Small intestine (tissue), 7 donors: ENCODE measurements at regions not wholly inside any gene's neighbourhood (a gene's known extent, or its start where the extent isn't known, plus 50 kb on each side); places are given as distances from the start of the nearest gene placed in this dataset.
A peak's percentile ranks its signal among the peaks of the same experiment; 100 is the strongest.

Experiments used
- DNase-seq, 2 donors: peaks; one replicate each; pipeline versions ENCODE4 v3.0.0 to v3.0.0-alpha.2; 2013
- FAIRE-seq: peaks from 2 replicates; lab custom pipeline; 2012; peaks lifted over from hg19 to GRCh38; lab: Jason Lieb, UNC
- H3K27ac ChIP-seq, 3 donors: one replicate each; pipeline ENCODE4 v1.5.1; 2013; ENCODE audit warnings: low read length in 2 of 3, mild to moderate bottlenecking in 2 of 3, control low read depth in 1 of 3, inconsistent platforms in 1 of 3, low read depth in 1 of 3, moderate library complexity in 1 of 3
- H3K27me3 ChIP-seq, 3 donors: one replicate each; pipeline ENCODE4 v1.6.1; 2013; ENCODE audit warnings: low read length in 3 of 3, inconsistent platforms in 1 of 3; ENCODE audit not compliant: control insufficient read depth in 3 of 3, insufficient read depth in 3 of 3
- H3K36me3 ChIP-seq, 3 donors: one replicate each; pipeline ENCODE4 v1.6.1; 2013; ENCODE audit warnings: low read length in 3 of 3, inconsistent platforms in 1 of 3, low read depth in 1 of 3, mild to moderate bottlenecking in 1 of 3, moderate library complexity in 1 of 3; ENCODE audit not compliant: control insufficient read depth in 3 of 3, insufficient read depth in 2 of 3
- H3K4me1 ChIP-seq, 3 donors: one replicate each; pipeline ENCODE4 v1.6.1; 2013; ENCODE audit warnings: low read length in 2 of 3, inconsistent platforms in 1 of 3, low read depth in 1 of 3, mild to moderate bottlenecking in 1 of 3, moderate library complexity in 1 of 3; ENCODE audit not compliant: control insufficient read depth in 3 of 3, insufficient read depth in 2 of 3
- H3K4me3 ChIP-seq, 3 donors: one replicate each; pipeline ENCODE4 v1.5.1; 2013; ENCODE audit warnings: low read length in 3 of 3, control low read depth in 1 of 3, inconsistent platforms in 1 of 3, low read depth in 1 of 3, mild to moderate bottlenecking in 1 of 3, moderate library complexity in 1 of 3
- H3K9me3 ChIP-seq, 2 donors: one replicate each; pipeline ENCODE4 v1.6.1; 2013; ENCODE audit warnings: low read depth in 1 of 2, low read length in 1 of 2; ENCODE audit not compliant: control insufficient read depth in 2 of 2, insufficient read depth in 1 of 2
- WGBS, 3 donors: extraction: QIAGEN DNeasy Blood & Tissue Kit; methylation state at CpG; one replicate each; pipeline ENCODE4 v1.1.7; 2013; 5-methylcytosine and 5-hydroxymethylcytosine counted together
- donor health status: healthy with polysubstance abuse.
- donor health status: control.
- donor health status: control.
- donor health status: Bipolar disorder and iron deficiency.
- donor health status: healthy.

DNA sequence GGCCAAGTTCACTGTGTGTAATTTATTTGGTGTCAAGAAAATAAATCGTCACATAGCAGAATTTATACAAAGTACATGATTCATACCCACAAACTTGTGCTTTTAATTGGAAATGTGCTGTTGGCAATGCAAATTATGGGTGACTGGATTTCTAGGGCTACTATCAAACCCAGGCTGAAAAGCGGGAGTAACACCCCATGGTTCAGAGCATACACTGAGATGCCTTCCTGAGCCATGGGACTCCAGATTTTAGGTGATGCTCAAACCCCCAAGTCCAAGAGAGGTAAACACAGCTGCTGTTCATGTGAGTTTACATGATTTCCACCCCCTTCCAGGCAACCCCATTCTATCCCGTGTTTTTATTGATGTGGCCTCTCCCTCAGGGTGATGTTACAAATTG is 565.9 kb upstream of the ID2 start:
- peaks cover 4 to 54% (median 4%) of the 10 kb centered on the region in 3 donors for H3K4me1 ChIP-seq
- peaks cover 0 to 6% of the 10 kb centered on the region in 2 donors for H3K9me3 ChIP-seq
- H3K4me3 ChIP-seq, result no peak overlapping the region
- DNase-seq (no peak), FAIRE-seq (no peak)
- WGBS, 3 donors, result 76 to 88% (median 80%) methylated on average over 3 of the region's 3 CpGs
- no peaks in the 10 kb centered on the region for H3K36me3 ChIP-seq
- no peaks in the 10 kb centered on the region for H3K27me3 ChIP-seq
- H3K27ac ChIP-seq, result no peak overlapping the region

DNA sequence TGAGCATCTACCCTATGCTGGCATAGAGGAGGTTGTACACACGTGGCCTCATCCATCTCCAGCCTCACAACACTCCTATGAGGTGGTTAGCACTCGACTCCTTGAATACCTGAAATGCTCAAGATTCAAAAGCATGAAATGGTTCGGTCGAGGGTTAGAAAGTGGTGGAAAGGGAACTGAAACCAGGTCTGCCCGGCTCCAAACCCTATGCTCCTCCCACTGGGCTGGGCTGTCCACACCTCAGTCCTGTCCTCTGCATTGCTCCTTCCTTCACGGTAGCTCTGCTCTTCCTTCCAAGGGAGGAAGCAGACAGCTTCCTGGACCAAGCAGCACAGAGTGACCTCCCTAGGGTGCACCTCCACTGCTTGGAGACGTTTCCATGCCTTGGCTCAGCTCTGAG is 565.2 kb upstream of the ID2 start:
- peaks cover 4 to 59% (median 4%) of the 10 kb centered on the region in 3 donors for H3K4me1 ChIP-seq
- H3K27me3 ChIP-seq, result no peaks in the 10 kb centered on the region
- no peak overlapping the region for H3K4me3 ChIP-seq
- DNase-seq, result no peak
- WGBS, 3 donors, result 68 to 78% (median 69%) methylated on average over 7 of the region's 7 CpGs
- no peaks in the 10 kb centered on the region for H3K36me3 ChIP-seq
- H3K9me3 ChIP-seq, result peaks cover 0 to 2% of the 10 kb centered on the region in 2 donors
- H3K27ac ChIP-seq, result no peak overlapping the region
- no peak for FAIRE-seq

DNA sequence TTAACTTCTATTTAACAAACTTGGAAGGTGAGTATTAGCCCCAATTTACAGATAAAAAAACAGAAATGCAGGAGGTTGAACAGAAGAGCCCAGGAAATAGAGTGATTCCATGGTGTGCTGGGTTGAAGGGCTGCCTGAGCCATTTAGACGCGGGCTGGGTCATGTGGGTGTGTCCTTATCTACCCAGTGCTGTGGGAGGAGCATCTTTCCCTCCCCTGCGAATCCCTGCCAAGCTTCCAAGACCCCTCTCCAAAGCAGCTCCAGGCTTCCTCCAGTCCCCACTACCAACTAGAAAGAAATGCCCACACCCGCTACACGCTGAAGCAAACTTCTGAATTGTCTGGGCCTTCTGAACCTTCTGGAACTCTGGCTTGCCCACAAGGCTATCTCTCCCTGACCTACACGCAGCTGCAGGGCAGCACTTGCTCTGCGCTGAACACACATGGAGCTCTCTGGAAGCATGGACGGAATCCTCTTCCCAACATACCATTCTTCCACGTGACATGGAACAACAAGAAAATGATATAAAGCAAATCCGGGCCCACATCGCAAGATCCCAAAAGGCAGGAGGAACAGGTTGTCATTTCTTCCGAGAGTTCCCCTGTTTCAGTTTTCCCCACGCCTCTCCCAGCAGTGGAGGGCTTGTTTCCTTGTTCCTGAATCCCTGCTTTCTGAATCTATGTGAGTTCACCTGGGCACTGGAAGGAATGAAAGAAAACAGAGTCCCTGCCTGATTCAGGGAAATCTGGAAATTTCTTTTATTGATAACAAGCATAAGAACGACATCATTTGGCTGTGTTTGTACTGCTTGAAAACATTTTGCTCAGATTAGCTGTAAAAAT is 562.7 kb upstream of the ID2 start:
- H3K4me3 ChIP-seq, result peak overlapping the region in 1 of 3 donors; percentile 13
- peak; percentile 23 to 66 for DNase-seq
- FAIRE-seq, result no peak
- H3K27me3 ChIP-seq, result no peaks in the 10 kb centered on the region
- peaks cover 4 to 59% (median 4%) of the 10 kb centered on the region in 3 donors for H3K4me1 ChIP-seq
- H3K36me3 ChIP-seq, result no peaks in the 10 kb centered on the region
- H3K27ac ChIP-seq, result peak overlapping the region in 2 of 3 donors; percentile 28 to 95
- 40 to 70% (median 51%) methylated on average over 14 of the region's 14 CpGs for WGBS, 3 donors
- no peaks in the 10 kb centered on the region for H3K9me3 ChIP-seq

DNA sequence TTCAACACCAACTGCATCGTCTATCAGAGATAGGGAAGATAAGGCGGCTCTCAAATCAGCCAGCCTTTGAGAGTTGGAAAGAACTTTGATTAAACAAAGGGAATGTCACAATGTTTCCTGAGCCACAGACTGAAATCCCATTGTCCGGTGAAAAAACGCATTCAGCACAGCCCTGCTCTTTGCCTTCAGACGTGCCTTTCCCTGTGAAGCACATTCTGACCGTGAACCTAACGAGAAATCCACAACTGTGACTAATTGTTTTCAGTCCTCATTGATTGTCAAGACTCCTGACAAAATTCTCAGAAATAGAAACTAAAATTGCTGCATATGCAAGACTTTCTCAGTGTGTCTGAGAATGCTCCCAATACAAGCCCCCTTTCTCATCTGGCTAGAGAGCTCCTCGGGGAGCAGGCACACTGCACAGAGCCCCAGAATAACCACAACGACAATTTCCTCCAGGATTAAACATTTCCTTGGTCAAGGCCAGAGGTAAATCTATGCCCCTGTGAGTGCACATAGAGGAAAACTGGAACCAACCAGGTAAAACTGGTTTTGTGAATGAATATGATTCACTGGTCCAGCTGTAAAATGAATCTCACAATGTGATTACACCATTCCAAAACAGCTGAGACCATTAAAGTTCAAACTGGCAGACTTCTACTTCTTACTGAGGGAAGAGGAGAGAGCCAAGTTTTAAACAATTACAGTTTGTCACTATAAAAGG is 561.9 kb upstream of the ID2 start:
- H3K9me3 ChIP-seq, result no peaks in the 10 kb centered on the region
- WGBS, 3 donors, result 9 to 27% (median 17%) methylated on average over 9 of the region's 9 CpGs
- peak overlapping the region in 1 of 3 donors; percentile 13 for H3K4me3 ChIP-seq
- DNase-seq, result peak; percentile 67 to 90
- H3K4me1 ChIP-seq, result peaks cover 4 to 56% (median 4%) of the 10 kb centered on the region in 3 donors
- H3K36me3 ChIP-seq, result no peaks in the 10 kb centered on the region
- H3K27me3 ChIP-seq, result no peaks in the 10 kb centered on the region
- no peak for FAIRE-seq
- peak overlapping the region in 2 of 3 donors; percentile 57 to 95 for H3K27ac ChIP-seq

DNA sequence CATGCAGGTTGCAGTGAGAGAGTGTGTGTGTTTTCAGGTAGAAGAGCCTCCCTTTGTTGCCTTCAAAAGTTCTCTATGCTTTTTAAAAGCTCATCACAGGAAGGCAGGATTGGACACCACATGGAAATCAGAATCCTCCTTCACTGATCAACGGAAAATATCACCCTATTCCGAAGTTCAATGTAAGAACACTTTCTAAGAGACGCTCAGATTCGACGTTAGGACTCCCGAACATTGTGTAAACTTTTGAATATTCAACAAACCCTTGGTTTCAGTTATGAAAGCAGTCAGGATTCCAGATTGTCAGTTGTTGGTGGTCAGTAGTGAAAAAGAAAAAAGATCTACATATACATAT is 561.4 kb upstream of the ID2 start:
- peak overlapping the region in 1 of 3 donors; percentile 0 for H3K4me3 ChIP-seq
- WGBS, 3 donors, result 12 to 47% (median 43%) methylated on average over 6 of the region's 6 CpGs
- peak overlapping the region in 1 of 3 donors; percentile 95 for H3K27ac ChIP-seq
- peaks cover 4 to 56% (median 4%) of the 10 kb centered on the region in 3 donors for H3K4me1 ChIP-seq
- no peak for FAIRE-seq
- no peaks in the 10 kb centered on the region for H3K27me3 ChIP-seq
- H3K9me3 ChIP-seq, result no peaks in the 10 kb centered on the region
- no peaks in the 10 kb centered on the region for H3K36me3 ChIP-seq
- no peak for DNase-seq

DNA sequence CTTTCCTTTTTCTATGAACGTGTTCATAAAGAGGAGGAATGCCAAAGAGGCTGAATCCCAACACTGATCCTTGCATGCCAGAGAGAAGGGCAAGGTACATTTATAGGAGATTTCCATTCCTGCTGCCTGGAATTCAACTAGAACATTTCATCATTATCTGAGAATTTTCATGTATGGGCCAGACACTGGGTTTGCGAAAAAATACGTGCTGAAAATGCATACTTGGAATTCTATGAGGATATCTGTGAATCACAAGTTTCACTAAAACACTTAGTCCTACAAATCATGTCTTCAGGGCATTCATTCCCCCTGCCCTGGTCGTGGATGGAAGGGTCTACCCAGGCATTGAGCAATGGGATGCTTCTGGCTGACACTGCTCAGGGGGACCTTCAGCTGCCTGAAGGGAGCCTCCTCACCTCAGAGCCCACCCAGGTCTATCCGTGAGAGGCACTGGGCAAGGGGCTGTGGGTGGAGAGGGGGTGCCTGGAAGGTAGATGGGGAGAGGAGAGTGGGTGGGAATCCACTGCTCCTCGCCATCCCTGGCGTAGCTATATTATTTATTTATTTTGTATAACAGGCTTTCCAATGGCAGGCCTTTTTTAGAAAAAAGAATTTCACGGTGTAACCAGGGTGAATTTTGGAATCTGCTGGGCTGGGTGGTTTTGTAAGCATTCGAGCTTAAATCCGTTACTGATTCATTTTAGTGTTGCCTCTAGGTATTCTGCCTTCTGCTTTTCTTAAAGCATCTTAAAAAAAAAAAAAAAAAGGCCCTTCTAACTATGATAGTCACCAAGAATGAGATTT is 560.6 kb upstream of the ID2 start:
- WGBS, 3 donors, result 80 to 87% (median 84%) methylated on average over 10 of the region's 10 CpGs
- H3K4me3 ChIP-seq, result no peak overlapping the region
- H3K36me3 ChIP-seq, result no peaks in the 10 kb centered on the region
- no peaks in the 10 kb centered on the region for H3K27me3 ChIP-seq
- DNase-seq, result peak in 1 of 2 donors; percentile 52
- FAIRE-seq, result no peak
- peaks cover 4 to 55% (median 4%) of the 10 kb centered on the region in 3 donors for H3K4me1 ChIP-seq
- peak overlapping the region in 1 of 3 donors; percentile 95 for H3K27ac ChIP-seq
- H3K9me3 ChIP-seq, result no peaks in the 10 kb centered on the region

DNA sequence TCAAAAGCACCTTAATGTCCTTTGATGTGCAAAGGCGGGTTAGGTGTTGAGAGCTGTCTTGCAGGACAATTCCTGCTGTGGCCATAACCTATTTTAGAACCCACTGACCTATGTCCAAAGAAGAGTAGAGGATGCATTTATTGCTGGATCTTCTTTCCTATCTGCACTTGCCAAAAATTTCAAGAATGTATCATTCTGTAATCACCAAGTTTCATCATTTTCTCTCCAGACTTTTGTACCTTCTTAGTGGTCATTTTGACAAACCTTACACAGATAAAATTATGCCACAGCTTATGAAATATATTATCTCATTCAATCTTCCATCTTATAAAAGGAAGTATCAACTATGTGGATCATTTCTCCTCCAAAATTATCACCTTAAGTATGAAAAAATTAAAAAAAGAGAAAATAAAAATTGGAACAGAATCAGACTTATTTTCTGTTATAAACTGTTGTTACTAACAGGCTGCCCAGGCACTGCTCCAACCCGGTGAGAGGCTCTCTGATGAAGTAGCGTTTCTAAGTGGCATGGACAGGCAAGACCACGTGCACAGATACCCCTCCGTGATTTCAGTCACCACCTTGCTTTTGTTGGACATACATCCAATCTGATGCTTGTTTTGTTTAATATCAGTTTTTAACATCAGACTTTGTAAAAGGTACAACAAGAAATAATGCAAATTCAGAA is 559.9 kb upstream of the ID2 start:
- peaks cover 4 to 57% (median 4%) of the 10 kb centered on the region in 3 donors for H3K4me1 ChIP-seq
- H3K36me3 ChIP-seq, result no peaks in the 10 kb centered on the region
- 80 to 91% (median 86%) methylated on average over 5 of the region's 5 CpGs for WGBS, 3 donors
- no peak overlapping the region for H3K27ac ChIP-seq
- FAIRE-seq, result no peak
- no peak for DNase-seq
- H3K27me3 ChIP-seq, result no peaks in the 10 kb centered on the region
- H3K4me3 ChIP-seq, result no peak overlapping the region
- H3K9me3 ChIP-seq, result no peaks in the 10 kb centered on the region
